A549 (cell line): ENCODE measurements at regions not wholly inside any gene's neighbourhood (a gene's known extent, or its start where the extent isn't known, plus 50 kb on each side); places are given as distances from the start of the nearest gene placed in this dataset.

Experiments
- EP300 ChIP-seq, 2 experiments: fragments of >200 bp; sonication (Bioruptor Twin); formaldehyde crosslinking; IDR thresholded peaks; 2 replicates in 1 of 2; 3 replicates in 1 of 2; pipeline ENCODE4 v1.6.1; 2016 to 2017
- POLR2A ChIP-seq: IDR thresholded peaks from 2 replicates; pipeline ENCODE4 v1.6.1; 2012; ENCODE audit warnings: mild to moderate bottlenecking, low read length
- SMC3 ChIP-seq: fragments of >200 bp; sonication (Bioruptor Twin); formaldehyde crosslinking; IDR thresholded peaks from 3 replicates; pipeline ENCODE4 v1.6.1; 2018; ENCODE audit warnings: inconsistent platforms
- TP53 ChIP-seq: fragments of 250-450 bp; sonication (Bioruptor Pico); IDR thresholded peaks from 2 replicates; pipeline ENCODE4 v1.5.0; 2021; ENCODE audit warnings: mild to moderate bottlenecking, moderate library complexity
- TF ChIP-seq, protein P1 (sequence below): fragments of >200 bp; sonication (Bioruptor Twin); formaldehyde crosslinking; IDR thresholded peaks from 3 replicates; pipeline ENCODE4 v1.5.1; 2016

DNA sequence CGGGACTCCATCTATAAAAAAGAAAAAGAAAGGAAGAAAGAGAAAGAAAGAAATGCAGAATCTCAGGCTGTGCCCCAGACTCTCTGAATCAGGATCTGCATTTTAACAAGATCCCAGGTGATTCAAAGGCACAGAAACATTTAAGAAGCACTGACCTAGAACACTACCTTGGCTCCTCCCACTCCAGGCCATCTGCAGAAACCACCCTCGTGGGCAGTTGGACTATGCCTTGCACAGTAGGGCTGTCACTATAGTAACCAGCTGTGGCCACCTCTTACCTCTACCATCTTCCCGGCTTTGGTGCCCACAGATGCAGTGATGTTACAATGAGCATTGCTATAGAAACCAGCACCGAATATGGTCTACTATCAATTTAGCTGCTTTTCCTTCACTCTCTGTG, 110.9 kb upstream of the PWP1 start:
- TF ChIP-seq POLR2A (no peak), SMC3 (no peak), EP300 (IDR thresholded peaks at IDR 0.05) (no peak), TP53 (CRISPR knock-in tag) (no peak)
- TF ChIP-seq, protein P1, sequence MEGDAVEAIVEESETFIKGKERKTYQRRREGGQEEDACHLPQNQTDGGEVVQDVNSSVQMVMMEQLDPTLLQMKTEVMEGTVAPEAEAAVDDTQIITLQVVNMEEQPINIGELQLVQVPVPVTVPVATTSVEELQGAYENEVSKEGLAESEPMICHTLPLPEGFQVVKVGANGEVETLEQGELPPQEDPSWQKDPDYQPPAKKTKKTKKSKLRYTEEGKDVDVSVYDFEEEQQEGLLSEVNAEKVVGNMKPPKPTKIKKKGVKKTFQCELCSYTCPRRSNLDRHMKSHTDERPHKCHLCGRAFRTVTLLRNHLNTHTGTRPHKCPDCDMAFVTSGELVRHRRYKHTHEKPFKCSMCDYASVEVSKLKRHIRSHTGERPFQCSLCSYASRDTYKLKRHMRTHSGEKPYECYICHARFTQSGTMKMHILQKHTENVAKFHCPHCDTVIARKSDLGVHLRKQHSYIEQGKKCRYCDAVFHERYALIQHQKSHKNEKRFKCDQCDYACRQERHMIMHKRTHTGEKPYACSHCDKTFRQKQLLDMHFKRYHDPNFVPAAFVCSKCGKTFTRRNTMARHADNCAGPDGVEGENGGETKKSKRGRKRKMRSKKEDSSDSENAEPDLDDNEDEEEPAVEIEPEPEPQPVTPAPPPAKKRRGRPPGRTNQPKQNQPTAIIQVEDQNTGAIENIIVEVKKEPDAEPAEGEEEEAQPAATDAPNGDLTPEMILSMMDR: no peak
